H1 (cell line): ENCODE measurements at regions not wholly inside any gene's neighbourhood (a gene's known extent, or its start where the extent isn't known, plus 50 kb on each side); places are given as distances from the start of the nearest gene placed in this dataset.

Experiments used
- CHD7 ChIP-seq: fragments of 300-600 bp; sonication (generic); IDR thresholded peaks from 2 replicates; pipeline ENCODE4 v1.7.1; 2012; ENCODE audit warnings: low read length, moderate library complexity, mild to moderate bottlenecking, inconsistent platforms; ENCODE audit not compliant: insufficient replicate concordance
- CREB1 ChIP-seq: IDR thresholded peaks from 2 replicates; pipeline ENCODE4 v1.6.1; 2012; ENCODE audit warnings: inconsistent platforms
- CTBP2 ChIP-seq: IDR thresholded peaks from 2 replicates; pipeline ENCODE4 v1.7.0; 2011; ENCODE audit warnings: borderline replicate concordance, mild to moderate bottlenecking, moderate library complexity, mixed read lengths, low read length; ENCODE audit not compliant: insufficient read depth, insufficient read length
- E2F6 ChIP-seq: IDR thresholded peaks from 2 replicates; pipeline ENCODE4 v1.6.1; 2012; ENCODE audit warnings: inconsistent platforms
- EP300 ChIP-seq, 2 experiments: IDR thresholded peaks; 1 replicate in 1 of 2; 2 replicates in 1 of 2; pipeline ENCODE4 v1.6.1; 2011 to 2012; ENCODE audit warnings: low read depth in 2 of 2, low read length in 2 of 2, mild to moderate bottlenecking in 2 of 2, borderline replicate concordance in 1 of 2, inconsistent platforms in 1 of 2, moderate library complexity in 1 of 2
- JUND ChIP-seq: IDR thresholded peaks from 2 replicates; pipeline ENCODE4 v1.6.1; 2011; ENCODE audit warnings: mild to moderate bottlenecking, improper control_type of control experiment, low read length
- NRF1 ChIP-seq: IDR thresholded peaks from 2 replicates; pipeline ENCODE4 v1.6.1; 2011; ENCODE audit warnings: mild to moderate bottlenecking, low read depth, low read length, improper control_type of control experiment
- SIX5 ChIP-seq: IDR thresholded peaks from 2 replicates; pipeline ENCODE4 v1.6.1; 2011; ENCODE audit warnings: mild to moderate bottlenecking, low read depth, low read length

GRCh38 chr7:12847001-12847400 lies 159.6 kb downstream of the ARL4A start (continued):
- no peak for TF ChIP-seq CHD7
- TF ChIP-seq NRF1 = no peak
- no peak for TF ChIP-seq JUND
- no peak for TF ChIP-seq EP300 (IDR thresholded peaks at IDR 0.05; ENCODE audit: borderline replicate concordance in 1 of 2, low read depth in 2 of 2, low read length in 2 of 2)
- no peak for TF ChIP-seq CREB1
- no peak for TF ChIP-seq E2F6
- no peak for TF ChIP-seq CTBP2
- no peak for TF ChIP-seq SIX5
- TF ChIP-seq, all 59 proteins: peak for 0
